GM12874 (cell line): ENCODE measurements at regions not wholly inside any gene's neighbourhood (a gene's known extent, or its start where the extent isn't known, plus 50 kb on each side); places are given as distances from the start of the nearest gene placed in this dataset.

Source experiments
- TF ChIP-seq, protein P1 (sequence below): IDR thresholded peaks from 2 replicates; pipeline ENCODE4 v1.5.1; 2011; ENCODE audit warnings: low read depth, mild to moderate bottlenecking, control low read depth, low read length, moderate library complexity; ENCODE audit not compliant: insufficient read depth

- TF ChIP-seq, protein P1, sequence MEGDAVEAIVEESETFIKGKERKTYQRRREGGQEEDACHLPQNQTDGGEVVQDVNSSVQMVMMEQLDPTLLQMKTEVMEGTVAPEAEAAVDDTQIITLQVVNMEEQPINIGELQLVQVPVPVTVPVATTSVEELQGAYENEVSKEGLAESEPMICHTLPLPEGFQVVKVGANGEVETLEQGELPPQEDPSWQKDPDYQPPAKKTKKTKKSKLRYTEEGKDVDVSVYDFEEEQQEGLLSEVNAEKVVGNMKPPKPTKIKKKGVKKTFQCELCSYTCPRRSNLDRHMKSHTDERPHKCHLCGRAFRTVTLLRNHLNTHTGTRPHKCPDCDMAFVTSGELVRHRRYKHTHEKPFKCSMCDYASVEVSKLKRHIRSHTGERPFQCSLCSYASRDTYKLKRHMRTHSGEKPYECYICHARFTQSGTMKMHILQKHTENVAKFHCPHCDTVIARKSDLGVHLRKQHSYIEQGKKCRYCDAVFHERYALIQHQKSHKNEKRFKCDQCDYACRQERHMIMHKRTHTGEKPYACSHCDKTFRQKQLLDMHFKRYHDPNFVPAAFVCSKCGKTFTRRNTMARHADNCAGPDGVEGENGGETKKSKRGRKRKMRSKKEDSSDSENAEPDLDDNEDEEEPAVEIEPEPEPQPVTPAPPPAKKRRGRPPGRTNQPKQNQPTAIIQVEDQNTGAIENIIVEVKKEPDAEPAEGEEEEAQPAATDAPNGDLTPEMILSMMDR: no peak
These were observed 63.2 kb upstream of the TIAM2 start for GRCh38 chr6:154931711-154932424.

DNA sequence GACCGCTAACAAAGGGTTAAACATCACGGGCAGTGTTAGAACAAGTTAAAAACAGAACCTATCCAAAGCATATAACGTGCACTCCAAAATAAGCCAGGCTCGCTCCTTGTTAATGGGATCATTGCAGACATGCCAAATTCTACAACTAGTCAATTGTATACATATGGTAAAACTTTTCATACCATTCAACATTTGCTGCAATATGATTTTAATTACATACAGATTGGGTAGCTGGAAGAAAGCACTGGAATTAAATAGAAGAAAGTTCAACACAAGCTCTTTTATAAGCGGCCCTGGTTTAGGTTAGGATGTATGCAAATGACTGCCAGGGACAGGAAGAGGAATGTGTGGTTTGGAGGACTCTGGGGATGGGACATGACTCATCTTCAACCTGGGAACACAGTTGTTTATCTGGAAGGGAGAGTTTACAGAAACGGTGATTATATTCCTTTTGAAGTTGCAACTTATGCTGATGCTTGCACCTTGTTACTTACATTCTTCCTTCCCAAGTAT lies 62.5 kb upstream of the TIAM2 start:
- TF ChIP-seq, protein P1: no peak

DNA sequence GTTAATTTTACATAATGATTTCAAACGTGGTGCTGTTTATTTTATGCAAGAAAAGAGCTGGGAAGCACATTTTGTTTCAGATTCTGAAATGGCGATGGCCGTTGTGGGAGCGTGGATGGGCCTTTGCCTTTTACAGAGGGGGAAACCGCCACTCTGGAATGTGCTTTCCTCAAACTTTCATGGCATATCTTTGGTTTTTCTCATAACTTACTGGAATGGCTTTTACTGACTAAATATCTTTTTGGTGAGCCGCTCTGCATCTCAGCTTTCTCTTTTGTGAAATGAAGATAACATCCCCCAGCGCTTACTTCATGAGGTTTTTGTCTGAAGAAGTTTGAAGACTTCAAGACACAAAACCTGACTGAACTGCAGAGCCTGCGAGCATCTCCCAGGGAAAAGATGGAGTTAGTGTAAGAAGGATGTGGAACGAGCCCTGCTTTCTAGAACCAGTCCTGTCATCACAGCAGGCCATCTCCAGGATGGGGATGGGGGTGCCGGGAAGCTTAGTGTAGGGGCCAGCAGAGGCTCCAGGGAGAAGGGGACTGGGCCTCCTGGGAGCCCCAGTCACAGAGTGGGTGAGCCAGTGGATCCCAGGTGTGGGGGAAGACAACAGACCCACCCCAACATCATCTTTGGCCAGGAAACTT lies 61.8 kb upstream of the TIAM2 start:
- TF ChIP-seq, protein P1: no peak

DNA sequence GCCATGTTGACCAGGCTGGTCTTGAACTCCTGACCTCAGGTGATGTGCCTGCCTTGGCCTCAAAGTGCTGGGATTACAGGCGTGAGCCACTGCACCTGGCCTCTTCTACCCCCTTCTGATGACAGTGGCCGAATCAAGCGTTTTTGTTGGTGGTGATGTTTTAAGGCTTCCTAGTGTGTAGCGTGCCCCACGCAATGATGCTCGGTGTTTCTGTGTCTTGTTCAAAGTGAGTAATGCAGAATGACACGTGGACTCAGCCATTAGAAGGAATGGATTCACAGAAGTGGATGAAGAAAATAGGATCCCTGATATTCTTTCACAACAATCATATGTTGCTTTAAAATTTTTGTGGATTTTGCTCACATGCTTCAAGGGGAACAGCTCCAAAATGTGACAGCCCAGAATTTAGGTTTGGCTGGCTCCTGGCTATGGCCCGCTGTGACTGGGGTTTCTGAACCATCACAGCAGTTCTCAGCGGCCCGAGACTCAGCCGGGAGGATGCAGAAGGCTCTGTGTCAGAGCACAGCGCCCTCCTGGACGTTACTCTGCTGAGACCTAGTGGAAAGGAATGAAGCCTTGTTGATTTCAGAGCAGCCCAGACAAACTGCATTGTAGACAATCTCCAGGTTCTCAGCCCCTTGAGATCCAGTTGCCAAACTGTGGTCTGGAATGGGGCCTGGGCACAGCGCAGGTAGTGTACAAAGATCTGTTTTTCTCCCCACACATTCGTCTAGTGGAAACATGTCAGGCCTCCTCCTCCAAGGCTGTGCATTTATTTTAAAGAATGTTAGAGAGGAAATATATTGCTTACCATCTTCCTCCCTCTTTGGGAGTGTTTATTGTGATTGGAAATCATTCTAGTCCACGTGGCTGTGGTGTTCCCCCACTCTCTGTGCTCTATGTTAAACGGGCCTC lies 57.6 kb upstream of the TIAM2 start:
- TF ChIP-seq, protein P1: no peak

DNA sequence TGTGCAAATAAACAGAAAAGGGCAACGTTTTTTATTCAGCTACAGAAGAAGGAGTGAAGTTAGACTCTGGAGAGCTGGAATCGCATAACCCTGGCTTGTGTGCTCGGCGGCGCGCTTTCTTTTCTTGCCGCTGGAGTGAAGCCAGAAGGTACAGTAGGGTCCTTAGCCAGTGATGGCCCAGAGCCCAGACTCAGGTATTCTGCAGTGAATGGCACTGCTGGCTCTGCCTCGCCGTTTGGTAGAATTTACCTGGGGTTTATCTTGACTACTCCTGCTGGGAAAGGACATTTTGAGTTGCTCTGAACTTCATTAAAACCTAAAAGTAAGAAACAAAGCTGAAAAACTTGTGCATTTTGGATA lies 56.9 kb upstream of the TIAM2 start:
- TF ChIP-seq, protein P1: no peak

DNA sequence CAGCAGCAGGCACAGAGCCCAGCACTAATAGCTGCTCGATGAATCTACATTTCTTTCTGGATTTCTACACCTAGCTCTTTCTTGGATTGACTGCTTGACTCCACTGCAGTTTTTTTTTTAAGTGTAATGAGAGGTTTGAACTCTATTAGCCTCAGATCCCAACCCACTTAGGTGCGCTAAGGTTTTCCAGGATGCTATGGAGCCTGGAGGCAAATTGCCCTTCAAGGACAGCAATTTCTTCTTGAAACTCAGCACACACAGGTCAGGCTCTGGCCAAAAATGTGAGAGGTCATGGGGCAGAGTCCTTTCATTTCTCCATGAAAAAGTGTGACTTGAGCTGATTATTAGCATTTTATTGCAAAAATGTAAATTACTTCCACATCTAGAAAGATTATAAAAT lies 52.3 kb upstream of the TIAM2 start:
- TF ChIP-seq, protein P1: no peak
